GM12874 (cell line): ENCODE measurements at regions not wholly inside any gene's neighbourhood (a gene's known extent, or its start where the extent isn't known, plus 50 kb on each side); places are given as distances from the start of the nearest gene placed in this dataset.

Experiments
- CTCF ChIP-seq: IDR thresholded peaks from 2 replicates; pipeline ENCODE4 v1.5.1; 2011; ENCODE audit warnings: low read depth, mild to moderate bottlenecking, control low read depth, low read length, moderate library complexity; ENCODE audit not compliant: insufficient read depth

GRCh38 chr5:96537386-96537785 lies 104.3 kb upstream of the PCSK1 start:
- no peak for TF ChIP-seq CTCF

- TF ChIP-seq CTCF, result no peak
Observed at GRCh38 chr5:96538808-96539250, 105.8 kb upstream of the PCSK1 start.

GRCh38 chr5:96546120-96546519 lies 113.1 kb upstream of the PCSK1 start:
- no peak for TF ChIP-seq CTCF

DNA sequence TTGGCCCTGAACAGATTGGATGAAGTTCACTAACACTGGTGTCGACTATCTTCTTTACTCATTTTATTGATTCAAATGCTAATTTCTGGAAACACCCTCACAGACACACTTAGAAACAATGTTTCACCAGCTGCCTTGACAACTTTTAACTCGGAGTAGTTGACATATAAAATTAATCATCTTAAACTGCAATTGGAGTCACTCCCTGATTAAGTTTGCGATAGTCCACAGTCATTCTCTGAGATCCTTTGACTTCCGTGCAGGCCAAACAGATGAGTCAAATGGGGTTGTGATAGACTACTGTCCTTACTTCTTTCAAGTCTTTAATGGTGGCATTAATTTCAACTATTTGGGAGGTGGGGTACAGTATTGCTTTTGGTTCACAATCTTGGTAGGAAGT lies 114.4 kb upstream of the PCSK1 start:
- no peak for TF ChIP-seq CTCF

- no peak for TF ChIP-seq CTCF
Observed at GRCh38 chr5:96548905-96549304, 113.3 kb upstream of the CAST start.

GRCh38 chr5:96562614-96563013 lies 99.6 kb upstream of the CAST start:
- TF ChIP-seq CTCF, result no peak

DNA sequence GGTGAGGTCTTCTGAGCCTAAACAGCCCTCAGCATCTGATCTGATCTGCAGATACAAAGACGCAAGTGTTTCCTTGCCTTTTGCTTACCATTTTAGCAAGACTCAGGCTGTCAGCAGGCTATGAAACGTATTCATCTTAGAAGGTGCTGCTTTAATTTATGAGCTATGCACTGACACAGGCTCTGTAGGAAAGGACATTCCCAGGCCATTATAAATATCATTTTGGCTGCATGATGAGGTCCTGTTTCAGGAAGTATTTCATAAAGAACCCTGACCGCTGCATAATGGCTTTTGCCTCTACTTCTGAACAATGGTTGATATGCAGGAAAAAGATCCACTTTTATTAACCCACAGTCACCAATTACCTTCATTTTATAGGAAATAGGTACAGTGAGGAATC lies 98.4 kb upstream of the CAST start:
- TF ChIP-seq CTCF, result no peak
